Suppressor macrophage treated with lipopolysaccharide for 1 hour (primary cell): ENCODE measurements at regions not wholly inside any gene's neighbourhood (a gene's known extent, or its start where the extent isn't known, plus 50 kb on each side); places are given as distances from the start of the nearest gene placed in this dataset.
"Not testable (repeated sequence)": the region's sequence is repeated elsewhere in the genome, so short reads cannot be mapped to it uniquely, and the experiment has no call there.

ENCODE experiments used
- DNase-seq, 3 donors: peaks; one replicate each; pipeline ENCODE4 v3.0.0-alpha.2; 2020 to 2022

GRCh38 chr10:42883993-42884983, 101.7 kb downstream of the BMS1 start:
- DNase-seq: no peak

- no peak for DNase-seq
These were observed 103.1 kb downstream of the BMS1 start for GRCh38 chr10:42885491-42886270.

- DNase-seq: no peak
These were observed 105.3 kb downstream of the BMS1 start for GRCh38 chr10:42887734-42888503.

- DNase-seq: no peak
These were observed 106.0 kb downstream of the BMS1 start for GRCh38 chr10:42888504-42889095.

GRCh38 chr10:42896735-42897134, 114.1 kb downstream of the BMS1 start:
- no peak for DNase-seq

GRCh38 chr10:42898037-42898960, 115.7 kb downstream of the BMS1 start:
- DNase-seq: no peak

- no peak for DNase-seq
These were observed 116.4 kb downstream of the BMS1 start for GRCh38 chr10:42899036-42899435.

GRCh38 chr10:42900346-42900745, 117.8 kb downstream of the BMS1 start:
- not testable (repeated sequence) for DNase-seq

GRCh38 chr10:42911359-42911758, 128.8 kb downstream of the BMS1 start:
- no peak for DNase-seq

GRCh38 chr10:42916974-42917373, 134.4 kb downstream of the BMS1 start:
- DNase-seq: no peak

GRCh38 chr10:42917821-42918220, 135.2 kb downstream of the BMS1 start:
- no peak for DNase-seq

- DNase-seq: no peak
These were observed 139.4 kb downstream of the BMS1 start for GRCh38 chr10:42921951-42922350.

GRCh38 chr10:42924484-42924883, 141.9 kb downstream of the BMS1 start:
- no peak for DNase-seq

GRCh38 chr10:42926843-42927242, 144.2 kb downstream of the BMS1 start:
- no peak for DNase-seq

GRCh38 chr10:42928064-42928463, 145.5 kb downstream of the BMS1 start:
- no peak for DNase-seq

- no peak for DNase-seq
These were observed 146.6 kb downstream of the BMS1 start for GRCh38 chr10:42929236-42929635.

- no peak for DNase-seq
These were observed 146.9 kb upstream of the RET start for GRCh38 chr10:42929993-42930392.

GRCh38 chr10:42930516-42931192, 146.2 kb upstream of the RET start:
- no peak for DNase-seq

- no peak for DNase-seq
These were observed 144.8 kb upstream of the RET start for GRCh38 chr10:42932116-42932515.

- peak; percentile 17 to 39 (median 23) for DNase-seq
These were observed 144.0 kb upstream of the RET start for GRCh38 chr10:42932735-42933447.
